ENCODE measurements at regions not wholly inside any gene's neighbourhood (a gene's known extent, or its start where the extent isn't known, plus 50 kb on each side); places are given as distances from the start of the nearest gene placed in this dataset.
A peak's percentile ranks its signal among the peaks of the same experiment; 100 is the strongest.

GRCh38 chr5:93277051-93277450, 304.0 kb downstream of the NR2F1-AS1 start:
- no peak for DNase-seq

- no peak for DNase-seq
Measured at GRCh38 chr5:93275376-93275775, 305.6 kb downstream of the NR2F1-AS1 start.

DNA sequence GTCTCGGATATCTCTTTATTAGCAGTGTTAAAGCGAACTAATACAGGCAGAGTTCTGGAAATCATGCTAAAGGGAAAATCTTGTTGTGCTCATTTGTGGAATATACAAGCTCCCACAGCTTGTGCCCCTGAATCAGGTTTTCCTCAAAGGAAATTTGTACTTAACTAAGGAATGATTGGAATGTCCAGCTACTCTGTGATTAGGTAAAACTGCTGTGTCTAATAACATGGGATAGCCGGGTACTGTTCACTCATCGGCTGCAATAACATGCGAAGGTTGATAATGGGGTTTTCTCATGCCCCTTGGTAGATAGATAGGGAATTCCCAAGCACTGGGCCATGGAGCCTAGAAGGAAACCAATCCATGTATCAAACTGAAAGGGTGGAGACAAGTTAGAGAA, 306.7 kb downstream of the NR2F1-AS1 start:
- DNase-seq = no peak

DNA sequence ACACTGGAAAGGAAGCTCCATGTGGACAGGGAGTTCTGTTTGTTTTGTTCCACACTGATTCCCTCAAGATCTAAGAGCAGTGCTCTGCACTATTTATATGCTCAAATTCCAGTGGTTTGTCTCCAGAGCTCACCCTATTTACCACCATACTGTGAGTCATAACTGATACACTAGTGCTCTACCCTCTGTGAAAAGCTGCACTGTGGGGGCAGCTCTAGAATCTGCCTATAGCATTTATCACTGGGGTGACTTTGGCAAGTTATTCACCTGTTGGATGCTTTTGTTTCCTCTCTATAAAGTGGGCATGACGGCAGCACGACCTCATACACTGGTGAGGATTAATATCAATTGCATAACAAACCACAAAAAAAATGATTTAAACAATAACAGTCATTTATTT, 307.8 kb downstream of the NR2F1-AS1 start:
- DNase-seq = no peak

- no peak for DNase-seq
Measured at GRCh38 chr5:93272108-93272507, 308.9 kb downstream of the NR2F1-AS1 start.

GRCh38 chr5:93267736-93268135, 313.3 kb downstream of the NR2F1-AS1 start:
- no peak for DNase-seq

- no peak for DNase-seq
Measured at GRCh38 chr5:93267276-93267675, 313.7 kb downstream of the NR2F1-AS1 start.

GRCh38 chr5:93257616-93258015, 323.4 kb downstream of the NR2F1-AS1 start:
- DNase-seq = no peak

DNA sequence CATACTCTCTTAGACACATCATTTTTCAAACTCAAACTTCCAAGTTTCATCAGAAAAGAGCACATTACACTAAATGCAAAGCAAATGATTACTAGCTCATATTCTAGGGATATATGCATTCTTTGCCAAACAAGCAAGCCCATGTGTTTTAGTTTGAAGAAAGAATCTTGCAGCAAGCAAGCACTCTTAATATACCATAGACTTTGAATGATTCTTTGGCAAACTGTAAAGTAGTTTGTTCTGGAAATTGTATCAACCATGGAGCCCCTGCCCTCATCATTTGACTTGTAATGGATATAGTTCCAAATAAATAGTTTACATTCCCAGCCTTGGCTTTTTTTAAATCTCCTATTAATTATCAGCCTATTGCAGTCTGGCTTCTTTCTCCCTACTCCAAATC, 325.2 kb downstream of the NR2F1-AS1 start:
- no peak for DNase-seq

- DNase-seq = no peak
Measured at GRCh38 chr5:93252165-93252564, 328.9 kb downstream of the NR2F1-AS1 start.

GRCh38 chr5:93251347-93251746, 329.7 kb downstream of the NR2F1-AS1 start:
- DNase-seq = no peak

- DNase-seq = no peak
Measured at GRCh38 chr5:93250424-93250823, 330.6 kb downstream of the NR2F1-AS1 start.

GRCh38 chr5:93249651-93250289, 331.2 kb downstream of the NR2F1-AS1 start:
- peak in 3 of 51 donors; percentile 1 to 4 (median 2) for DNase-seq

GRCh38 chr5:93247105-93247504, 333.9 kb downstream of the NR2F1-AS1 start:
- no peak for DNase-seq

GRCh38 chr5:93246090-93246855, 334.7 kb downstream of the NR2F1-AS1 start:
- DNase-seq = peak in 8 of 51 donors; percentile 12 to 60 (median 18)

DNA sequence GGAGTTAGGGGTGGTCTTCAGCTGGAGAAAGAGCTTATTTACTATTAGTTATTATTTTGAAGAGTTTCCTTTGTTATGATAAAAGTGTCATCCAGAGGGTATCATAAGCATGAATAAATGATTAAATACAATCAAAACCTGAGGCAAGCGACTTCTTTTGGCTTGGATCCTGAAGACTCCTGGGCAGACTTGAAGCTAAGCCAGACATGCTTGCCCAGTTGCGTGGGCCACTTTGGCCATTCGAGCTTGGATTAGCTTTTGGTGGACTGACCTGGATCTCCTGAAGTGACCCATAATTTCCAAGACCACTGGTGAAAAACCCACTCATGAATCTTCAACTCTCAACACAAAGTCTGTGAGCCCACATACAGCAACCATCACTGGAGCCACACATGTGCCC, 335.8 kb downstream of the NR2F1-AS1 start:
- DNase-seq = no peak

- no peak for DNase-seq
Measured at GRCh38 chr5:93243481-93243880, 337.5 kb downstream of the NR2F1-AS1 start.

GRCh38 chr5:93240228-93240834, 340.7 kb downstream of the NR2F1-AS1 start:
- DNase-seq = no peak

DNA sequence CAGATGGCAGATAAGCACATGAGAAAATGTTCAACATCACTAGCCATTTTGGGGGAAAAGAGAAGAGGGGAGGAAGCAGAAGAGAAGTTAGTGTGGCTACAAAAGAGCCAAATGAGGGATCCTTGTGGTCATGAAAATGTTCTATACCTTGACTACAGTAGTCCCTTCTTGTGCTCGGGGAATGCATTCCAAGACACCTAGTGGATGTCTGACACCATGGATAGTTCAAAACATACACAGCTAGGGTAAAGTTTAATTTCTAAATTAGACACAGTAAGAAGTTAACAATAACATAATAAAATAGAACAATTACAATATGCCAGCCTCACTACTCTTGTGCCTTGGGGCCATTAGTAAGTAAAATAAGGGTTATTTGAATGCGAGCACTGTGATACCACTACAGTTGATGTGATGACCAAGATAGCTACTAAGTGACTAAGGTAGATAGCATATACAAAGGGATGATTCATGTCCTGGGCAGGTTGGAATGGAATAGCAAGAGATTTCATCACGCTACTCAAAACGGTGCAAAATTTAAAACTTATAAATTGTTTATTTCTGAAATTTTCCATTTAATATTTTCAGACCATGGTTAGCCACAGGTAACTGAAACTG, 344.1 kb downstream of the NR2F1-AS1 start:
- DNase-seq = no peak

- no peak for DNase-seq
Measured at GRCh38 chr5:93235761-93236160, 345.3 kb downstream of the NR2F1-AS1 start.

- DNase-seq = no peak
Measured at GRCh38 chr5:93226202-93226735, 354.8 kb downstream of the NR2F1-AS1 start.

DNA sequence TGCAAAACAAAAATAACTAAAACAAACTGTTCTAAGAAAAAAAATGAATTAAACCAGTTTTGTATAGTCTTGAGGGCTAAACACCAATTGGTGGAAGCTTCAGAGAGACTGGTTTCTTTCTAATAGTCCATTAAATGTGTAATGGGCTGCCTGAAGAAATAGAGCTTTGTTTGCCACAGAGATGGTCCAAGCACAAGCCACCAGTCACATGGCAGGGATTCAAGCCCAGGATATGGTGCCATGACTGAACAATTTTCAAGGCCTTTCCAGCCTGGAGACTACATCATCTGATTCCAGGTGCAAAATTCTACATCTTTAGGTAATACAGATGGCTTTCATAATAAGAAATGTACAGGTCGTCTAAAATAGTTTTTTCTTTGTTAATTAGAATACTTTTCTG, 355.3 kb downstream of the NR2F1-AS1 start:
- peak in 9 of 51 donors; percentile 11 to 55 (median 23) for DNase-seq
